Type B pancreatic cell (in vitro differentiated cells): ENCODE measurements at regions not wholly inside any gene's neighbourhood (a gene's known extent, or its start where the extent isn't known, plus 50 kb on each side); places are given as distances from the start of the nearest gene placed in this dataset.

Source experiments
- DNase-seq: peaks from one replicate; pipeline ENCODE4 v3.0.0; 2021; ENCODE audit warnings: mixed read lengths; ENCODE audit not compliant: unreplicated experiment; ENCODE audit errors: extremely low spot score
- H3K27ac Mint-ChIP-seq: 2 replicates; pipeline ENCODE4 v1.8.0; 2021; ENCODE audit warnings: mild to moderate bottlenecking, mixed read lengths
- H3K27me3 Mint-ChIP-seq: 2 replicates; pipeline ENCODE4 v1.8.0; 2021; ENCODE audit warnings: mixed read lengths
- H3K36me3 Mint-ChIP-seq: 2 replicates; pipeline ENCODE4 v1.8.0; 2021; ENCODE audit warnings: mixed read lengths
- H3K4me1 Mint-ChIP-seq: one replicate; pipeline ENCODE4 v1.8.0; 2021; ENCODE audit warnings: mixed read lengths; ENCODE audit not compliant: unreplicated experiment
- H3K4me3 Mint-ChIP-seq: 2 replicates; pipeline ENCODE4 v1.8.0; 2021; ENCODE audit warnings: mild to moderate bottlenecking, mixed read lengths
- H3K9me3 Mint-ChIP-seq: 2 replicates; pipeline ENCODE4 v1.8.0; 2021; ENCODE audit warnings: mixed read lengths
- CTCF ChIP-seq: fragments of 200-600 bp; sonication (generic); conservative IDR thresholded peaks from 2 replicates; pipeline ENCODE4 v1.5.0; 2021; ENCODE audit warnings: antibody characterized with exemption, mild to moderate bottlenecking

- no peaks in the 10 kb centered on the region for H3K36me3 Mint-ChIP-seq
- peaks cover 30% of the 10 kb centered on the region for H3K4me1 Mint-ChIP-seq
- H3K27me3 Mint-ChIP-seq, result peaks cover 23% of the 10 kb centered on the region
- H3K9me3 Mint-ChIP-seq, result no peaks in the 10 kb centered on the region
- no peak overlapping the region for H3K27ac Mint-ChIP-seq
- TF ChIP-seq CTCF, result peak; percentile 84
- H3K4me3 Mint-ChIP-seq, result no peak overlapping the region
- DNase-seq, result peak; percentile 80
Observed at GRCh38 chr4:26028793-26029567, 115.0 kb downstream of the SMIM20 start.

- Mint-ChIP-seq H3K27ac (no peak overlapping the region), H3K9me3 (no peaks in the 10 kb centered on the region), H3K27me3 (peaks cover 23% of the 10 kb centered on the region), H3K36me3 (no peaks in the 10 kb centered on the region), H3K4me3 (no peak overlapping the region), H3K4me1 (peaks cover 30% of the 10 kb centered on the region)
- TF ChIP-seq CTCF, result no peak
- DNase-seq, result no peak
Observed at GRCh38 chr4:26029568-26030131, 115.6 kb downstream of the SMIM20 start.

- no peaks in the 10 kb centered on the region for H3K9me3 Mint-ChIP-seq
- no peak for TF ChIP-seq CTCF
Observed at GRCh38 chr4:26030260-26030667, 116.2 kb downstream of the SMIM20 start.

GRCh38 chr4:26030780-26031179, 116.8 kb downstream of the SMIM20 start:
- H3K36me3 Mint-ChIP-seq, result no peaks in the 10 kb centered on the region
- no peak overlapping the region for H3K4me3 Mint-ChIP-seq
- peaks cover 31% of the 10 kb centered on the region for H3K27me3 Mint-ChIP-seq
- no peak for TF ChIP-seq CTCF
- peaks cover 30% of the 10 kb centered on the region for H3K4me1 Mint-ChIP-seq
- no peak overlapping the region for H3K27ac Mint-ChIP-seq
- no peak for DNase-seq
- no peaks in the 10 kb centered on the region for H3K9me3 Mint-ChIP-seq

More at GRCh38 chr4:26030260-26030667, 116.2 kb downstream of the SMIM20 start:
- H3K4me3 Mint-ChIP-seq, result no peak overlapping the region
- no peak for DNase-seq
- H3K36me3 Mint-ChIP-seq, result no peaks in the 10 kb centered on the region
- H3K27me3 Mint-ChIP-seq, result peaks cover 26% of the 10 kb centered on the region
- H3K4me1 Mint-ChIP-seq, result peaks cover 30% of the 10 kb centered on the region
- H3K27ac Mint-ChIP-seq, result peak overlapping the region; percentile 10

- no peak overlapping the region for H3K27ac Mint-ChIP-seq
- no peak overlapping the region for H3K4me3 Mint-ChIP-seq
- peaks cover 32% of the 10 kb centered on the region for H3K27me3 Mint-ChIP-seq
- no peaks in the 10 kb centered on the region for H3K9me3 Mint-ChIP-seq
- TF ChIP-seq CTCF, result no peak
- no peaks in the 10 kb centered on the region for H3K36me3 Mint-ChIP-seq
- peaks cover 30% of the 10 kb centered on the region for H3K4me1 Mint-ChIP-seq
- DNase-seq, result no peak
Observed at GRCh38 chr4:26031704-26032103, 117.7 kb downstream of the SMIM20 start.
